Skeletal muscle satellite cell (primary cell): ENCODE measurements at regions not wholly inside any gene's neighbourhood (a gene's known extent, or its start where the extent isn't known, plus 50 kb on each side); places are given as distances from the start of the nearest gene placed in this dataset.

Source experiments
- H3K27me3 ChIP-seq: 2 replicates; pipeline ENCODE4 v1.7.0; 2013; ENCODE audit warnings: low read length; ENCODE audit not compliant: control insufficient read depth, insufficient read depth
- H3K36me3 ChIP-seq: 2 replicates; pipeline ENCODE4 v1.7.0; 2013; ENCODE audit warnings: mild to moderate bottlenecking, control low read depth, low read length; ENCODE audit not compliant: insufficient read depth
- H3K4me1 ChIP-seq: 2 replicates; pipeline ENCODE4 v1.7.0; 2013; ENCODE audit warnings: low read length; ENCODE audit not compliant: control insufficient read depth, insufficient read depth
- H3K4me2 ChIP-seq: 2 replicates; pipeline ENCODE4 v1.7.0; 2013; ENCODE audit warnings: mild to moderate bottlenecking, low read length
- H3K4me3 ChIP-seq: 2 replicates; pipeline ENCODE4 v1.7.0; 2013; ENCODE audit warnings: low read length
- H3K9ac ChIP-seq: 2 replicates; pipeline ENCODE4 v1.7.0; 2013; ENCODE audit warnings: mild to moderate bottlenecking, low read depth, low read length, moderate library complexity
- H3K9me3 ChIP-seq: replicated peaks from 2 replicates; pipeline ENCODE4 v1.7.0; 2013; ENCODE audit warnings: mild to moderate bottlenecking, control low read depth, low read length

GRCh38 chr2:151197184-151198108, 64.2 kb downstream of the RBM43 start:
- Histone ChIP-seq H3K9ac (no peak overlapping the region), H3K27me3 (no peaks in the 10 kb centered on the region), H3K4me1 (no peaks in the 10 kb centered on the region), H3K9me3 (no peaks in the 10 kb centered on the region), H3K4me3 (no peak overlapping the region), H3K4me2 (no peak overlapping the region), H3K36me3 (no peaks in the 10 kb centered on the region)

- Histone ChIP-seq H3K9me3 (no peaks in the 10 kb centered on the region), H3K27me3 (no peaks in the 10 kb centered on the region), H3K4me1 (no peaks in the 10 kb centered on the region), H3K4me3 (no peak overlapping the region), H3K9ac (no peak overlapping the region), H3K4me2 (no peak overlapping the region), H3K36me3 (no peaks in the 10 kb centered on the region)
Measured at GRCh38 chr2:151193576-151193975, 68.1 kb downstream of the RBM43 start.

- H3K27me3 ChIP-seq, result no peaks in the 10 kb centered on the region
- no peaks in the 10 kb centered on the region for H3K36me3 ChIP-seq
- H3K4me1 ChIP-seq, result no peaks in the 10 kb centered on the region
- no peak overlapping the region for H3K4me3 ChIP-seq
- H3K9me3 ChIP-seq, result no peaks in the 10 kb centered on the region
- H3K9ac ChIP-seq, result no peak overlapping the region
- H3K4me2 ChIP-seq, result no peak overlapping the region
Measured at GRCh38 chr2:151192681-151193080, 69.0 kb downstream of the RBM43 start.

GRCh38 chr2:151191001-151191400, 70.7 kb downstream of the RBM43 start:
- no peaks in the 10 kb centered on the region for H3K9me3 ChIP-seq
- no peaks in the 10 kb centered on the region for H3K4me1 ChIP-seq
- H3K4me2 ChIP-seq, result no peak overlapping the region
- H3K9ac ChIP-seq, result no peak overlapping the region
- H3K4me3 ChIP-seq, result no peak overlapping the region
- H3K36me3 ChIP-seq, result no peaks in the 10 kb centered on the region
- no peaks in the 10 kb centered on the region for H3K27me3 ChIP-seq

- H3K27me3 ChIP-seq, result no peaks in the 10 kb centered on the region
- no peaks in the 10 kb centered on the region for H3K36me3 ChIP-seq
- H3K4me2 ChIP-seq, result no peak overlapping the region
- H3K9me3 ChIP-seq, result no peaks in the 10 kb centered on the region
- no peak overlapping the region for H3K9ac ChIP-seq
- H3K4me1 ChIP-seq, result no peaks in the 10 kb centered on the region
- no peak overlapping the region for H3K4me3 ChIP-seq
Measured at GRCh38 chr2:151189125-151189524, 72.5 kb downstream of the RBM43 start.

- H3K9ac ChIP-seq, result no peak overlapping the region
- H3K4me3 ChIP-seq, result no peak overlapping the region
- no peaks in the 10 kb centered on the region for H3K4me1 ChIP-seq
- H3K4me2 ChIP-seq, result no peak overlapping the region
- no peaks in the 10 kb centered on the region for H3K36me3 ChIP-seq
- no peaks in the 10 kb centered on the region for H3K9me3 ChIP-seq
- no peaks in the 10 kb centered on the region for H3K27me3 ChIP-seq
Measured at GRCh38 chr2:151186011-151186410, 75.7 kb downstream of the RBM43 start.

GRCh38 chr2:151182899-151183809, 78.5 kb downstream of the RBM43 start:
- Histone ChIP-seq H3K27me3 (no peaks in the 10 kb centered on the region), H3K9me3 (no peaks in the 10 kb centered on the region), H3K4me2 (no peak overlapping the region)

GRCh38 chr2:151182396-151182795, 79.3 kb downstream of the RBM43 start:
- Histone ChIP-seq H3K27me3 (no peaks in the 10 kb centered on the region), H3K36me3 (no peaks in the 10 kb centered on the region), H3K9me3 (no peaks in the 10 kb centered on the region), H3K4me2 (no peak overlapping the region), H3K4me3 (no peak overlapping the region), H3K4me1 (no peaks in the 10 kb centered on the region), H3K9ac (no peak overlapping the region)

More at GRCh38 chr2:151182899-151183809, 78.5 kb downstream of the RBM43 start:
- Histone ChIP-seq H3K4me1 (no peaks in the 10 kb centered on the region), H3K36me3 (no peaks in the 10 kb centered on the region), H3K9ac (no peak overlapping the region), H3K4me3 (no peak overlapping the region)

GRCh38 chr2:151181524-151181923, 80.1 kb downstream of the RBM43 start:
- no peak overlapping the region for H3K4me2 ChIP-seq
- no peak overlapping the region for H3K4me3 ChIP-seq
- H3K9ac ChIP-seq, result no peak overlapping the region
- no peaks in the 10 kb centered on the region for H3K27me3 ChIP-seq
- H3K9me3 ChIP-seq, result no peaks in the 10 kb centered on the region
- H3K4me1 ChIP-seq, result no peaks in the 10 kb centered on the region
- no peaks in the 10 kb centered on the region for H3K36me3 ChIP-seq

GRCh38 chr2:151180123-151180522, 81.5 kb downstream of the RBM43 start:
- no peak overlapping the region for H3K4me3 ChIP-seq
- no peaks in the 10 kb centered on the region for H3K9me3 ChIP-seq
- no peak overlapping the region for H3K4me2 ChIP-seq
- no peaks in the 10 kb centered on the region for H3K36me3 ChIP-seq
- no peaks in the 10 kb centered on the region for H3K4me1 ChIP-seq
- no peak overlapping the region for H3K9ac ChIP-seq
- peaks cover 14% of the 10 kb centered on the region for H3K27me3 ChIP-seq

- H3K4me2 ChIP-seq, result no peak overlapping the region
- no peaks in the 10 kb centered on the region for H3K4me1 ChIP-seq
- no peak overlapping the region for H3K4me3 ChIP-seq
- H3K9ac ChIP-seq, result no peak overlapping the region
- no peaks in the 10 kb centered on the region for H3K9me3 ChIP-seq
- no peaks in the 10 kb centered on the region for H3K36me3 ChIP-seq
- peaks cover 26% of the 10 kb centered on the region for H3K27me3 ChIP-seq
Measured at GRCh38 chr2:151178207-151178606, 83.5 kb downstream of the RBM43 start.
